B cell (primary cell): ENCODE measurements at regions not wholly inside any gene's neighbourhood (a gene's known extent, or its start where the extent isn't known, plus 50 kb on each side); places are given as distances from the start of the nearest gene placed in this dataset.

Experiments used
- CTCF ChIP-seq: fragments of 200-600 bp; IDR thresholded peaks from one replicate; pipeline ENCODE4 v1.8.0; 2022; ENCODE audit warnings: antibody characterized with exemption, mild to moderate bottlenecking
- EZH2 ChIP-seq: IDR thresholded peaks from 2 replicates; pipeline ENCODE4 v1.6.1; 2012; ENCODE audit warnings: borderline replicate concordance, low read depth, mild to moderate bottlenecking, moderate library complexity, low read length; ENCODE audit not compliant: insufficient read depth, poor library complexity, severe bottlenecking

- TF ChIP-seq EZH2: no peak
- no peak for TF ChIP-seq CTCF
Measured at GRCh38 chr12:124648710-124649384, 81.4 kb upstream of the NCOR2 start.
